HuH-7.5 (cell line): ENCODE measurements at regions not wholly inside any gene's neighbourhood (a gene's known extent, or its start where the extent isn't known, plus 50 kb on each side); places are given as distances from the start of the nearest gene placed in this dataset.
A peak's percentile ranks its signal among the peaks of the same experiment; 100 is the strongest.

Experiments
- DNase-seq: peaks from one replicate; pipeline ENCODE4 v3.0.0; 2011; ENCODE audit warnings: low spot score

DNA sequence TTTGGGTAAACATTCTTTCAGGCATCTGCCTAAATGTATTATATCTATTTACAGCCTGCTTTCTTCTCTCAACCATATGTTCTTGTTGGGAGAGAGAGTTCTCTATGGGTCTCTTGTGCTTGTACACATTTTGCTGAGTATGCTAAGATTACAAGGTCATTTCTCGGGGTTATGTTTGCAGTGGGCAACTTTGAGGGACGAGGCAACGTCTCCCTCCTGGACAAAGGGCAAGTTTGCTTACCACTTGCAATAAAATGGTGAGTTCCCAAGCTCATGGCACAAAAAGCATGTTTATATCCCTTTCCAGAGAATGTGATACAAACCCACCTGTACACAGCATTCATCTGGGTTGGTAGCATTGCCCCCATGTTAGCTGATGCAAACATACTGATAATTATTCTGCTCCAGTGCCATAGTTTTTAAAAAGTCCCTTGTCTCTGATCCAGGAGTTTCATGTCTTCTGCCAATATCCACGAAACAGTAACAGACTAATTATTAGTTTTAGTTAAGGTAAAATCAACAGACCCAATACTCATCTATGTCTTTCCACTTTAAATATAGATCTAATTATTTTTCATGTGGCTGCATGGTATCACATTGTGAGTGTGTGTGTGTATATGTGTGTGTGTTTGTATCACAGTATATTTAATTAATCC, 84.2 kb upstream of the MAPK4 start:
- no peak for DNase-seq

DNA sequence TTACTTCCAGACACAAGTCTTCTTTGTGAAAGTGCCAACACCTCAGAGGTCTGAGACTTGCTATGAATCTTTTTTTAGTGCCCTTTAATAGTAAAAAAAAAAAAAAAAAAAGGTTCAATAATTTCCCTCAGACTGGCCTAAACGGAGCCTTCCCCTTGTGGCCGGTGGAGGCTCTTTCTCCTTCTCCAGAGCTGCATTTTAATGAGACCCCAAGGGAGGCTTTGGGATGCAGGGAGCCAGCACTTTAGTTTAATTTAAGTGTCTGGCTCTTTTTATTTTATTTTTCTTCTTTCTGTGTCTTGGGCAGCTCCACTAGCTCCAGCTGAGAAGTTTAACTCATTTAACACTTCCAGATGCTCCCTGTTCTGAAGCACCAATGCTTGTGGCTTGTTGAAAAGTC, 67.8 kb upstream of the MAPK4 start:
- no peak for DNase-seq

DNA sequence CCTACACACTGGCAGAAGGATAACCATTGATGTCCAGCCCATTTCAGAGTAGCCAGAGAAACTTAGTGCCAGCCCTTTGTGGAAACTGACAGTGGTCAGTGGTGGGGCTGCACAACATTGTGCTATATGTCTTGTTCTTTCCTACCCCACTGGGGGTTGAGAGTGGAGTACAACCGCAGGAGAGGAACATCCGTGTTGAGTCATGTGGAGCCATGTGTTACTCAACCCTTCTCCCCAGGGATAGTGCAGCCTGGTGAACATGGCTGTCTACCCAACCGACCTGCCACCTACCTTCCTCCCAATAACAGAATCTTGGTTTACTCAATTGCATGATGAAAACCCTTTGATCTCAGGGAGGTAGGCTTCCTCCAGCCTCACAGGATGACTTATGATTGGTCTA, 65.3 kb upstream of the MAPK4 start:
- no peak for DNase-seq

DNA sequence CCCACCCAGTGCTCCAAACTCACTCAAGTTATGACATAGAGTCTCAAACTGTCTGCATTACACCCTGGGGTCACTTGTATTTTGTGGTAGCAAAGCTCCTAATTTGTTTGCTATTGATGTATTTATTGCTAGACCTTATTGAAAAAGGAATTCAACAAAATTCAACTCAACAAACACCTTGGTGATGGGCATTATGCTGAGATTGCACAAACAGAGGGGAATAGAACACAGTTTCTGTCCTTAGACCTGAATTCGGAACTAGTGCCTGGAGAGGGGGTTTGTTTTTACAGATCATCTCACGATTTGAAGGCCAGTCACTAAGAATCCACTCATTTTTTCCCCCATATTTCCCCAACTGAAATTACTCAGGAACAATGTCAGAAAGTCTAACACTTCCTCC, 53.5 kb upstream of the MAPK4 start:
- DNase-seq: no peak

DNA sequence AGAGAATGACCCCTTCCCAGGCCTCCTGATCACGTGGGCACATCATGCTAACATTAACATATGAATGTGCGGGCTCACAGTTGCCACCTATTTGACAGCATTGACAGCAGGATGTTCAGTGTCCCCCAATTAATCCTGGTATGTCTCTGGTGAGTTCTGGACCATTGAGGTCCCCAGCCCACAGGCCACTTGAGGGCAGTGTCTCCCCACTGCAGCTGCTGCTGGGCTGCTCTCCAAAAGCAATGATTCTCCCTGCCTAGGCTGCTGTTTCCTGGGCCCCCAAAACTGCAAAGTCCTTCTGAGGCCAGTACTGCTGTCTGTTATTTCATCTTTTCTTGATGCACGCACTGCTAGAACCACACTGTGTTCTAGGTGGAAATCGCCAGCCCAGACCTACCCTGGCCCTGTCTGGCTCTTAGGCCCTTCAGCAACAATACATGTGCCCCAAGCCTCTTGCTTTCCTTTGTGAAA, 52.7 kb upstream of the MAPK4 start:
- peak; percentile 11 for DNase-seq

DNA sequence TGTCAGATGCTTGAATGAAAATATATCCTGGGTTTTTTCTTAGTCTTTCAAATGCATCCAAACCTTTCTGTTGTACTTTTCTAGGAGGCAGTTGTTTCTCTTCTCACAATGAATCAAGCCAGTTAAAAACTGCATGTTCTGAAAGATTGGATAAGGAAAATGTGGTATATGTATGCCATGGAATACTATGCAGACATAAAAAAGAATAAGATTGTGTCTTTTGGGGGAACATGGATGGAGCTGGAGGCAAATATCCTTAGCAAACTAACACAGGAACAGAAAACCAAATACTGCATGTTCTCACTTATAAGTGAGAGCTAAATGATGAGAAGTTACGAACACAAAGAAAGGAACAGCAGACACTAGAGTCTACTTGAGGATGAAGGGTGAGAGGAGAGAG, 51.7 kb upstream of the MAPK4 start:
- DNase-seq: no peak

DNA sequence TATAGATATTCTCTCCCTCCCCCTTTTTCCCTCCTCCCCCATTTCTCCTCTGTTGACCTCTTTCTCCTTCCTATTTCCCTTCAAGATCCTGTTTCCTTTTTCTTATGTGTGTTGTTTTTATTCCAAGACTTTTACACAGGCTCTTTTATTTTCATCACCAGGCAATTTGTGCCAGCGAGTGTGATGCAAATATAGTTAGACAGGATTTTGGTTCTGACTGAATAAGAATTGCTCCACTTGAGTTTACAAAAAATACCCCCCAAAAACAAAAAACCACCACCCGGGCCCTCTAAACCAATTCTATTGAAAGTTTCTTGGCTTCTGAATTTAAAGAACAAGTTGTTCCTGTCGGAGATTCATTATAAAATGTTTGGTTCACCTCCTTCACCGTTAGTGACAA, 50.9 kb upstream of the MAPK4 start:
- DNase-seq: no peak
